GM23338 (cell line): ENCODE measurements at regions not wholly inside any gene's neighbourhood (a gene's known extent, or its start where the extent isn't known, plus 50 kb on each side); places are given as distances from the start of the nearest gene placed in this dataset.

Experiments used
- CREB1 ChIP-seq: fragments of 250-450 bp; sonication (Bioruptor Pico); IDR thresholded peaks from 2 replicates; pipeline ENCODE4 v1.5.0; 2020; ENCODE audit warnings: low read depth, mild to moderate bottlenecking, moderate library complexity
- CTCF ChIP-seq, 2 experiments: fragments of 200-600 bp in 1 of 2; sonication (generic) in 1 of 2; conservative IDR thresholded peaks; 2 replicates each; pipeline versions ENCODE4 v1.5.1 to v1.6.1; 2016 to 2017; ENCODE audit warnings: antibody characterized with exemption in 2 of 2, low read depth in 2 of 2, mild to moderate bottlenecking in 2 of 2, moderate library complexity in 1 of 2
- EZH2 ChIP-seq: fragments of 200-600 bp; sonication (generic); IDR thresholded peaks from one replicate; pipeline ENCODE4 v1.8.0; 2017; ENCODE audit warnings: antibody characterized with exemption, mild to moderate bottlenecking, low read depth; ENCODE audit not compliant: unreplicated experiment
- EZH2phosphoT487 ChIP-seq: fragments of 200-600 bp; sonication (generic); IDR thresholded peaks from one replicate; pipeline ENCODE4 v1.8.1; 2018; ENCODE audit warnings: antibody characterized with exemption; ENCODE audit not compliant: unreplicated experiment
- POLR2AphosphoS5 ChIP-seq: IDR thresholded peaks from 2 replicates; pipeline ENCODE4 v1.6.1; 2016; ENCODE audit warnings: antibody characterized with exemption, low read depth
- REST ChIP-seq: IDR thresholded peaks from one replicate; pipeline ENCODE4 v1.6.1; 2018; ENCODE audit warnings: antibody characterized with exemption; ENCODE audit not compliant: unreplicated experiment

- TF ChIP-seq CTCF (conservative IDR thresholded peaks at IDR 0.05; ENCODE audit: low read depth in 2 of 2) (no peak), REST (no peak), POLR2AphosphoS5 (no peak), EZH2 (no peak), EZH2phosphoT487 (no peak), CREB1 (CRISPR knock-in tag) (no peak)
These were observed 384.0 kb upstream of the FZD8 start for GRCh38 chr10:36026081-36026480.
